ENCODE measurements at regions not wholly inside any gene's neighbourhood (a gene's known extent, or its start where the extent isn't known, plus 50 kb on each side); places are given as distances from the start of the nearest gene placed in this dataset.
A peak's percentile ranks its signal among the peaks of the same experiment; 100 is the strongest.

GRCh38 chr9:13621872-13622564, 342.5 kb upstream of the MPDZ start:
- H3K27me3 ChIP-seq (ENCODE audit: control insufficient read depth, insufficient read depth, low read length) = no peaks in the 10 kb centered on the region
- no peaks in the 10 kb centered on the region for H3K36me3 ChIP-seq (ENCODE audit: control insufficient read depth, insufficient read depth, low read length)
- H3K4me1 ChIP-seq (ENCODE audit: control insufficient read depth, insufficient read depth, low read length) = peaks cover 6% of the 10 kb centered on the region; the same call in 1 of the 2 replicates
- no peak overlapping the region for H3K4me3 ChIP-seq (ENCODE audit: low read depth, low read length)
- no peaks in the 10 kb centered on the region for H3K9me3 ChIP-seq (ENCODE audit: control insufficient read depth, insufficient read depth, low read length)
- H3K9ac ChIP-seq (ENCODE audit: low read depth, low read length) = no peak overlapping the region
- H3K27ac ChIP-seq (ENCODE audit: low read depth, low read length) = no peak overlapping the region

- H3K9ac ChIP-seq (ENCODE audit: low read depth, low read length) = no peak overlapping the region
- peaks cover 6% of the 10 kb centered on the region; the same call in 1 of the 2 replicates for H3K4me1 ChIP-seq (ENCODE audit: control insufficient read depth, insufficient read depth, low read length)
- no peaks in the 10 kb centered on the region for H3K27me3 ChIP-seq (ENCODE audit: control insufficient read depth, insufficient read depth, low read length)
- no peaks in the 10 kb centered on the region for H3K36me3 ChIP-seq (ENCODE audit: control insufficient read depth, insufficient read depth, low read length)
- H3K27ac ChIP-seq (ENCODE audit: low read depth, low read length) = no peak overlapping the region
- no peaks in the 10 kb centered on the region for H3K9me3 ChIP-seq (ENCODE audit: control insufficient read depth, insufficient read depth, low read length)
- no peak overlapping the region for H3K4me3 ChIP-seq (ENCODE audit: low read depth, low read length)
These were observed 337.1 kb upstream of the MPDZ start for GRCh38 chr9:13616491-13617035.

- H3K4me3 ChIP-seq (ENCODE audit: low read depth, low read length) = no peak overlapping the region
- no peak overlapping the region for H3K9ac ChIP-seq (ENCODE audit: low read depth, low read length)
- H3K4me1 ChIP-seq (ENCODE audit: control insufficient read depth, insufficient read depth, low read length) = peaks cover 6% of the 10 kb centered on the region; the same call in 1 of the 2 replicates
- H3K27ac ChIP-seq (ENCODE audit: low read depth, low read length) = no peak overlapping the region
- H3K9me3 ChIP-seq (ENCODE audit: control insufficient read depth, insufficient read depth, low read length) = no peaks in the 10 kb centered on the region
- no peaks in the 10 kb centered on the region for H3K27me3 ChIP-seq (ENCODE audit: control insufficient read depth, insufficient read depth, low read length)
- H3K36me3 ChIP-seq (ENCODE audit: control insufficient read depth, insufficient read depth, low read length) = no peaks in the 10 kb centered on the region
These were observed 336.4 kb upstream of the MPDZ start for GRCh38 chr9:13615660-13616490.

GRCh38 chr9:13614060-13614459, 334.6 kb upstream of the MPDZ start:
- H3K9me3 ChIP-seq (ENCODE audit: control insufficient read depth, insufficient read depth, low read length) = no peaks in the 10 kb centered on the region
- no peak overlapping the region for H3K9ac ChIP-seq (ENCODE audit: low read depth, low read length)
- no peak overlapping the region for H3K4me3 ChIP-seq (ENCODE audit: low read depth, low read length)
- no peak overlapping the region for H3K27ac ChIP-seq (ENCODE audit: low read depth, low read length)
- H3K4me1 ChIP-seq (ENCODE audit: control insufficient read depth, insufficient read depth, low read length) = no peaks in the 10 kb centered on the region; the same call in 1 of the 2 replicates
- H3K36me3 ChIP-seq (ENCODE audit: control insufficient read depth, insufficient read depth, low read length) = no peaks in the 10 kb centered on the region
- no peaks in the 10 kb centered on the region for H3K27me3 ChIP-seq (ENCODE audit: control insufficient read depth, insufficient read depth, low read length)

- Histone ChIP-seq H3K4me3 (ENCODE audit: low read depth, low read length) (no peak overlapping the region), H3K9ac (ENCODE audit: low read depth, low read length) (no peak overlapping the region), H3K4me1 (ENCODE audit: control insufficient read depth, insufficient read depth, low read length) (peaks cover 8% of the 10 kb centered on the region)
These were observed 333.8 kb upstream of the MPDZ start for GRCh38 chr9:13613296-13613695.

DNA sequence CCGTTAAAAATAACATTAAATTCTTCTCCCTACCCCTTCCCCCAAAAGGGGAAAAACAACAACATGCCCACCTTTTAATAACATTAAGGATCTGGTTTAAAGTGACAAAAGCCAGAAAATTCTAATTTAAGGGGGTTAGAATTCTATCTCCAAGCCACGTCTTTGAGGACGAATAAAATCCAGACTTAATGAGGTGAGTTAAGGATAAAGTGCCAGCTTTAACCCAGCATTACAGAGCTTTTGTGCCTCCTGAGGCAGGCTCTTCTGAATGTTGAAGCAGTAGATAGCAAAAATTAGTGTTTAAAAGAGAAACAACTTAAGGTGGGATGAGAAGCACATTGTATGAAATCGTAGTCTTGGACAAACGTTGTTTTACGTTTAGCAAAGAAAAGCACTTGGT, 329.0 kb upstream of the MPDZ start:
- Histone ChIP-seq H3K27me3 (ENCODE audit: control insufficient read depth, insufficient read depth, low read length) (no peaks in the 10 kb centered on the region), H3K9ac (ENCODE audit: low read depth, low read length) (peak overlapping the region; percentile 3; the same call in 1 of the 2 replicates)

More at GRCh38 chr9:13613296-13613695, 333.8 kb upstream of the MPDZ start:
- no peaks in the 10 kb centered on the region for H3K36me3 ChIP-seq (ENCODE audit: control insufficient read depth, insufficient read depth, low read length)
- no peaks in the 10 kb centered on the region for H3K9me3 ChIP-seq (ENCODE audit: control insufficient read depth, insufficient read depth, low read length)
- no peaks in the 10 kb centered on the region for H3K27me3 ChIP-seq (ENCODE audit: control insufficient read depth, insufficient read depth, low read length)
- H3K27ac ChIP-seq (ENCODE audit: low read depth, low read length) = no peak overlapping the region

GRCh38 chr9:13607481-13608441, 328.3 kb upstream of the MPDZ start:
- Histone ChIP-seq H3K36me3 (ENCODE audit: control insufficient read depth, insufficient read depth, low read length) (no peaks in the 10 kb centered on the region), H3K9ac (ENCODE audit: low read depth, low read length) (peak overlapping the region; percentile 3; the same call in 1 of the 2 replicates), H3K9me3 (ENCODE audit: control insufficient read depth, insufficient read depth, low read length) (no peaks in the 10 kb centered on the region), H3K27me3 (ENCODE audit: control insufficient read depth, insufficient read depth, low read length) (no peaks in the 10 kb centered on the region), H3K4me1 (ENCODE audit: control insufficient read depth, insufficient read depth, low read length) (peaks cover 26% of the 10 kb centered on the region), H3K4me3 (ENCODE audit: low read depth, low read length) (no peak overlapping the region), H3K27ac (ENCODE audit: low read depth, low read length) (no peak overlapping the region)

More for the DNA sequence above, 329.0 kb upstream of the MPDZ start:
- H3K4me1 ChIP-seq (ENCODE audit: control insufficient read depth, insufficient read depth, low read length) = peaks cover 26% of the 10 kb centered on the region
- H3K27ac ChIP-seq (ENCODE audit: low read depth, low read length) = no peak overlapping the region
- H3K36me3 ChIP-seq (ENCODE audit: control insufficient read depth, insufficient read depth, low read length) = no peaks in the 10 kb centered on the region
- no peaks in the 10 kb centered on the region for H3K9me3 ChIP-seq (ENCODE audit: control insufficient read depth, insufficient read depth, low read length)
- no peak overlapping the region for H3K4me3 ChIP-seq (ENCODE audit: low read depth, low read length)

DNA sequence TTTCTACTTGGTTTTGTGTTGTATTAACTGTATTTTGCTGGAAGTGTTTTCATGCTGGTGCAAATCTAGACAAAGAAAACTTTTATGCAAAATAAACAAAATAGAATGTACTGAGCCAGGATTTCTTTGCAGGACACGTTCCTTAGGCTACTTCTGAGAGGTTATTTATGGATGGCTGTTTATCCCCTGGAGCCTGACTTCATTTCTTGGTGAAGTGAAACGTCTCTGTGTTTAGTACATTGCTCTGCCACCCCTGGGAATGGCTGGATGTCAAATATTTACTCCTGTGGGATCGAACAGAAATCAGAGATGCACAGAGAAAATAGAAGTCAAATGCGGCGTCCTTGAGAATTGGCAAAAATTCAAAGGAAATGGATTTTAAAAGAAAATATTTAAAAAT, 327.1 kb upstream of the MPDZ start:
- Histone ChIP-seq H3K36me3 (ENCODE audit: control insufficient read depth, insufficient read depth, low read length) (no peaks in the 10 kb centered on the region), H3K9ac (ENCODE audit: low read depth, low read length) (no peak overlapping the region), H3K9me3 (ENCODE audit: control insufficient read depth, insufficient read depth, low read length) (no peaks in the 10 kb centered on the region), H3K4me1 (ENCODE audit: control insufficient read depth, insufficient read depth, low read length) (peaks cover 26% of the 10 kb centered on the region), H3K4me3 (ENCODE audit: low read depth, low read length) (no peak overlapping the region), H3K27me3 (ENCODE audit: control insufficient read depth, insufficient read depth, low read length) (no peaks in the 10 kb centered on the region), H3K27ac (ENCODE audit: low read depth, low read length) (no peak overlapping the region)

DNA sequence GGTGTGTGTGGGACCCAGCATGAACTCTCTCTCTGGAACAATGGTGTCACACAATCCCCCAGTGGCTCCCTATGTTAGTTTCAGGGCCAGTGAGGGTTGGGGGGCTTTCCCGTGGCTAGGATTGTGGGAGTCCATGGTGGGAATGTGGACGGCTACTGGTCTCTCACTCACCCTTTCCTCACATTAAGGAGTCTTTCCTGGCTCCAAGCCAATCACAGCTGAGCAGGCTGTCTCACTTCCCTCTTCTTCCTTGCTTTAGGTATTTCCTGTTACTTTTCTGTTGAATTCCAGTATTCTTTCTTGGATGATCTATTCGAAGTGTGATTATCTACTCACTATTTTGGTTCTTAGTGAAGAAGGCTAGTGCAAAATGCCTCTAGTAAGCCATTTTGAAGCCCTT, 324.4 kb upstream of the MPDZ start:
- Histone ChIP-seq H3K9ac (ENCODE audit: low read depth, low read length) (no peak overlapping the region), H3K9me3 (ENCODE audit: control insufficient read depth, insufficient read depth, low read length) (no peaks in the 10 kb centered on the region), H3K36me3 (ENCODE audit: control insufficient read depth, insufficient read depth, low read length) (no peaks in the 10 kb centered on the region), H3K4me3 (ENCODE audit: low read depth, low read length) (no peak overlapping the region), H3K27me3 (ENCODE audit: control insufficient read depth, insufficient read depth, low read length) (no peaks in the 10 kb centered on the region), H3K4me1 (ENCODE audit: control insufficient read depth, insufficient read depth, low read length) (peaks cover 25% of the 10 kb centered on the region), H3K27ac (ENCODE audit: low read depth, low read length) (no peak overlapping the region)

DNA sequence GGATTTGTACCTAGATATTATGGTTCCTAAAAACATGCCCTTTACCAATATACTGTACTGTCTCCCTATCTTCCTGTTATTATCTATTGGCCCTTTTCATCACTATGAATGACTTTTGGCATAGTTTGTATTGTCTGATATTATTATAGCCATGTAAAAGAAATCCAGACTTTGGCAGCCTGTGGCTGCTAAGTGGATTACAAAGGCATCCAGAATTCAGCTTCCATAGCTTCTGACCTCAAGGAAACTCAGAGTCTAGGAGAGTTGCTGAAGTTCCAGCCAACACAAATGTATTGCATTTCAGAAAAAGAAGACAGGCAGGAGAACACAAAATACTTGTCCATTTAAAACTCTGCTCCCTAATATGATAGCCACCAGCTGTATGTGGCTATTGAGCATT, 319.2 kb upstream of the MPDZ start:
- no peak overlapping the region for H3K27ac ChIP-seq (ENCODE audit: low read depth, low read length)
- no peak overlapping the region for H3K9ac ChIP-seq (ENCODE audit: low read depth, low read length)
- no peaks in the 10 kb centered on the region for H3K27me3 ChIP-seq (ENCODE audit: control insufficient read depth, insufficient read depth, low read length)
- H3K4me3 ChIP-seq (ENCODE audit: low read depth, low read length) = no peak overlapping the region
- H3K9me3 ChIP-seq (ENCODE audit: control insufficient read depth, insufficient read depth, low read length) = no peaks in the 10 kb centered on the region
- peaks cover 18% of the 10 kb centered on the region for H3K4me1 ChIP-seq (ENCODE audit: control insufficient read depth, insufficient read depth, low read length)
- no peaks in the 10 kb centered on the region for H3K36me3 ChIP-seq (ENCODE audit: control insufficient read depth, insufficient read depth, low read length)

Measured in HUES48 (cell line).